ENCODE measurements at regions not wholly inside any gene's neighbourhood (a gene's known extent, or its start where the extent isn't known, plus 50 kb on each side); places are given as distances from the start of the nearest gene placed in this dataset.

GRCh38 chr6:14881398-14881797 is 364.5 kb upstream of the JARID2 start:
- DNase-seq (ENCODE audit: low spot score) = no peak
- in situ Hi-C loops (cut with MboI; ENCODE audit: low pct_unique_long_range_greater_than_20kb, low sequenced_read_pairs, unreplicated experiment) = no loop called here

GRCh38 chr6:14882394-14883026 is 363.4 kb upstream of the JARID2 start:
- no peak for TF ChIP-seq CTCF (IDR thresholded peaks at IDR 0.05; ENCODE audit: extremely low read depth, insufficient read depth, missing control alignments)
- DNase-seq (ENCODE audit: low spot score) = no peak
- in situ Hi-C loops (cut with MboI; ENCODE audit: low pct_unique_long_range_greater_than_20kb, low sequenced_read_pairs, unreplicated experiment) = no loop called here

More at GRCh38 chr6:14881398-14881797, 364.5 kb upstream of the JARID2 start:
- TF ChIP-seq CTCF (IDR thresholded peaks at IDR 0.05; ENCODE audit: extremely low read depth, insufficient read depth, missing control alignments) = no peak

- DNase-seq (ENCODE audit: low spot score) = no peak
- in situ Hi-C loops (cut with MboI; ENCODE audit: low pct_unique_long_range_greater_than_20kb, low sequenced_read_pairs, unreplicated experiment) = no loop called here
- no peak for TF ChIP-seq CTCF (IDR thresholded peaks at IDR 0.05; ENCODE audit: extremely low read depth, insufficient read depth, missing control alignments)
These were observed 361.9 kb upstream of the JARID2 start for GRCh38 chr6:14883921-14884320.

- in situ Hi-C loops (cut with MboI; ENCODE audit: low pct_unique_long_range_greater_than_20kb, low sequenced_read_pairs, unreplicated experiment) = no loop called here
- no peak for TF ChIP-seq CTCF (IDR thresholded peaks at IDR 0.05; ENCODE audit: extremely low read depth, insufficient read depth, missing control alignments)
- no peak for DNase-seq (ENCODE audit: low spot score)
These were observed 360.4 kb upstream of the JARID2 start for GRCh38 chr6:14885498-14885897.

GRCh38 chr6:14887181-14887580 is 358.7 kb upstream of the JARID2 start:
- no peak for TF ChIP-seq CTCF (IDR thresholded peaks at IDR 0.05; ENCODE audit: extremely low read depth, insufficient read depth, missing control alignments)
- no peak for DNase-seq (ENCODE audit: low spot score)
- in situ Hi-C loops (cut with MboI; ENCODE audit: low pct_unique_long_range_greater_than_20kb, low sequenced_read_pairs, unreplicated experiment) = no loop called here

GRCh38 chr6:14887986-14888574 is 357.8 kb upstream of the JARID2 start:
- in situ Hi-C loops (cut with MboI; ENCODE audit: low pct_unique_long_range_greater_than_20kb, low sequenced_read_pairs, unreplicated experiment) = no loop called here
- no peak for DNase-seq (ENCODE audit: low spot score)
- TF ChIP-seq CTCF (IDR thresholded peaks at IDR 0.05; ENCODE audit: extremely low read depth, insufficient read depth, missing control alignments) = no peak

All from GM13977 (cell line).